ENCODE measurements at regions not wholly inside any gene's neighbourhood (a gene's known extent, or its start where the extent isn't known, plus 50 kb on each side); places are given as distances from the start of the nearest gene placed in this dataset.

DNA sequence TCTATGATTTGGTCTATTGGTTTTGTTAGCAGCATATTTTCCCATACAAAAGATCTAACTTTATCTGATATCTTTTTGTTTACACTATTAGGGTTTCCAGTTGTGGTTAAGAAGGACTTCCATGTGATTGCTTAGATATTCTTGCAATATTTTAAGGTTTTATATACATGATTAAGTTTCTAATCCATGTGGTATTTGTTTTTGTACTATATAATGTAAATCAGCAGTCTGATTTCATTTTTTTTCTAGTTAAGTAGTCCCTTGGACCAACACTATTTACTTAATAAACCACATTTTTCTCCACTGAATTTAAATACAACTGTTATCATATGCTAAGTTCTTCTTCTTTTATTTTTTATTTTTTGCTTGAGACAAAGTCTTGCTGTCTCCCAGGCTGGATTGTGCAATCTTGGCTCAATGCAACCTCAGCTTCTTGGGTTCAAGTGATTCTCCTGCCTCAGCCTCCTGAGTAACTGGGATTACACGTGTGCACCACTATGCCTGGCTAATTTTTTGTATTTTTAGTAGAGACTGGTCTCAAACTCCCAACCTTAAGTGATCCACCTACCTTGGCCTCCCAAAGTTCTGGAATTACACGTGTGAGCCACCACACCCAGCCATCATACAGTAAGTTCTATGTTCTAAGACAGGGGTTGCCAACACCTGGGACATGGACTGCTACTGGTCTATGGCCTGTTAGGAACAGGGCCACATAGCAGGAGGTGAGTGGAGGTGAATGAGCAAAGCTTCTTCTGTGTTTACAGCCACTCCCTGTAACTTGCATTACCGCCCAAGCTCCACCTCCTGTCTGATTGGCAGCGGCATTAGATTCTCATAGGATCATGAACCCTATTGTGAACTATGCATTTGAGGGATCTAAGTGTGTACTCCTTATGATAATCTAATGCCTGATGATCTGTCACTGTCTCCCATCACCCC lies 58.5 kb upstream of the RAB27B start:
- DNase-seq (ENCODE audit: low read depth) = no peak

DNA sequence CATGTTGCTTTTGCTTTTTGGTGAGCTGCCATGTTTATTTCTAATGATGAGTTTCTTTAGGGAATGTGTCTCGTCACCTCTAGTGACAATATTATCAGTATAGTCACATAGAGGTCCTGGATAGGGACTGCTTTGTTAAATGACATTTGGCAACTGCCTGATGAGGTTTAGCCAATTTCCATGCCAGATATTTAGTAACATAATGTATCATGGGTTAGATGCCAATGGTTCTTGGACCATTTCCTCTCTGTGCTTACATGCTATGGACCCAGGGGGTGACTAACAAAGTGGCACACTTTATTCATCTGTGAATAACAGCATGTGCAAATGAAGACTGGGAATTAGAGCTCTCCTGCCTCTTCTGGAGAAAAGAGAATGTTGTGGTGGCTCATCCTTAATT lies 56.2 kb upstream of the RAB27B start:
- no peak for DNase-seq (ENCODE audit: low read depth)

DNA sequence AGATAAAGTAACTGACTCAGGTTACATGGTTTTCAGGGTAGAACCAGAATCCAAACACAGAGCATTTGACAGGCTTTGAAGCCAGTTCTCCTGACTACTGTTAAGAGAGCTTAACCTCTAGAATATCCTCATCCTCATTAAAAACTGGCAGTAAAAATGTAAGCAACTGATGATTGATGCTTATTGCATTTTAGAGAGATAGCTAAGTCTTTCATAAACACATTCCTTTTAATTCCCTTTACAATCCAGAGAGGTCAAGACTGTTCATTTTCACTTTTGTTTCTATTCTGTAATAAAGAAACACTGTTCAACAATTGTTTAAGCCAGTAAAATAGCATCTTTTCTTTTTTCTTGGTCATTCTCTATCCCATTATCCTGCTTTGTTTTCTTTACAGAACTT lies 53.9 kb upstream of the RAB27B start:
- DNase-seq (ENCODE audit: low read depth) = no peak

DNA sequence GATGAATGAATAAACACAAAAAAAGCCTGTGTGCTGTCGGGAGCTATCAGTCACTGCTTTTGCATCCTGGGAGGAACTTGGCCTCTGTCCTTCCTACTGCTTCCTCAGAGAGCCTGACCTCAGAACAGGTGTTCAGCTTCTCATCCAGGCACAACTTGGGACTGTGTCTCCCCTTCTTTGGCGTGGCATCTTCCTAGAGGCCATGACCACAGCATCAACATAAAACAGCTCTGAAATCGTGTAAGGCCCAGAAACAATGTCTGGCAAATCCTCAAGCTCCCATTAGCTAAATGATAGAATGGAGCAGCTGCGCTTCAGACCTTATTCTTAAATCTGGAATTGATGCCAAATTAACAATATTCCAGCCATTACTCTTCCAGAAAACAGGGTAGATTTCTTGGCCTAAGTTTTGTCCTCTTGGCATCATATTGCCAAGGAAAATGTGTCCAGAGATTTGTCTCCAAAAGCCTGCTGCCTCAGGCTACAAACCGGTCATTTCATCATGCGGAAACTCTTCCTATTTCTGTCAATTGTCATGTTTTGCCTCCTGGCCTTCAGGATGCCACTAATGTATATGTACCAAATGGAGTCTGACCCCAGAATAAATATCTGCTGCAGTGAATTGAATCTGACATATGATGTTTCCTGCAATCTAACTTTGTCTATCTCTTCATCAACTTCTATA lies 53.2 kb upstream of the RAB27B start:
- DNase-seq (ENCODE audit: low read depth) = no peak

DNA sequence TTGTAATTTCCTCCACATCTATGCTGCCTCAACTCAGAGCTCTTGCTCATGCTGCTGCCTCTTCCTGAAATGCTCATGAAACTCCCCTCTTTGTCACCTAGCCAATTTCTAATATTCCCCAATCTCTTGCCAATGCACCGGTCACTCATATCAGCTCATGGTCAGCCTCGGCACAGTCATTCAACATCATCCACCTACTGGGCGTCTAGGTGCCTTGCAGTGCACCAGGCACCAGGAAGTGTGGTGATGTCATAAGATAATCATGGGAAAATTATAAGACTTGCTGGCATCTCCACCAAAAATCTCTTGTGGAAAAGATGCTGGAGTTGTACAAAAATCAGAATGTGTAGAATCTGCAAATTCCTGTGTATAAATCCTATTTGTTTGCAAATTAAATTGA lies 52.6 kb upstream of the RAB27B start:
- DNase-seq (ENCODE audit: low read depth) = peak; percentile 64

DNA sequence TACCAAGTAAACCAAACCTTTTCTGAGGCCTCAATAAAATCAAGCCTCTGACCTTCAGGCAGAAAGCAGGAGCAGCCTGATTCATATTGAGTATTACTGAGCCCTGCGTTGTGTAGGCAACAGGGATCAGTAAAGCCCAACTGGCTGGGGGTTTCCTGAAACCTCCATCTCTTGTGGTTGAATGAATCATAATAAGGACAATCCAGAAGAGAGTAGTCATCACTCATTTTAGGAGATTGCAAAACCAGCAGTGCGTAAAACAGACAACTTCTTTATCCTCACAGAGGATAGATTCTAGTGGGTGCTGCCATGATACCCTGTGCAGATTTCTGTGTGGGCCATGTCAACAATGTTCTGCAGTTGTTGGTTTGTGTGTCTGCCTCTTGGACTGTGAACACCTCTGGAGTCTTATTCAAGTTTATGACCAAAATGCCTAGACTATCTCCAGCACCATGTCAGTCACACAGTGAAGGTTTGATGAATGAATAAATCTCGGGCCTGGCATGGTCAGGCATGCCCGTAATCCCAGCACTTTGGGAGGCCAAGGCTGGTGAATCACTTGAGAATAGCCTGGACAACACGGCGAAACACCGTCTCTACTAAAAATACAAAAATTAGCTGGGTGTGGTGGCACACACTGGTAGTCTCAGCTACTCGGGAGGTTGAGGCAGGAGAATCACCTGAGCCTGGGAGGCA lies 51.8 kb upstream of the RAB27B start:
- DNase-seq (ENCODE audit: low read depth) = peak; percentile 99

DNA sequence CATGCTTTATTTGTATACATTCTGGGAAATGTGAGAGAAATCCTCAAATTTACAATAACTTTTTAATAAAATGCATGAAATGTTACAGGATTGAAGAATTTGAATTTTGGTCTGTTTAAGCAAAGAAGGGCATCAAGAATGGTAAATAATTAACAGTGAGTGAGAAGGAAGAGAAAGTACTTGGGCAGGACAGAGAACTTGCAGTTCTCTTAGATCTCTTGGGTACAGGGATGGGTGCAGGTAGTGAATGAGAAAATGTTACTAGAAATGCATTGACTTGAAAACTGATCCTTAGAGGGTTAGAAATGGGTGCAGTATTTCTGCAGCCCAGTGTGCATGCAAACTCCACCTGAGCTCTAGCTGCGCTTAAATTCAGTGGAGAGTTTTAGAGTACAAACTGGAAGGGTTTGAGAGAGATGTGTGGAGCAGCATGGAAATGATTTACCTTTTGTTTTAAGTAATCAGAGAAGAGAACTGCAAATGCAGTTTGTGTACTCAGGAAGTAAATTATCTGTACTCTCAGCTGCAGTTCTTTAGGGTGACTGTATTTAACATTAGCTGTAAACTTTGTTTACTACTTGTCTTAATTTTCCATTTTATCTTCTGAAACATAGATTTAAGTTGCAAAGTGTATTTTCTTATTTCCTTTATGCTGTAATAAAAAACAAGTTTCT lies 51.0 kb upstream of the RAB27B start:
- no peak for DNase-seq (ENCODE audit: low read depth)

DNA sequence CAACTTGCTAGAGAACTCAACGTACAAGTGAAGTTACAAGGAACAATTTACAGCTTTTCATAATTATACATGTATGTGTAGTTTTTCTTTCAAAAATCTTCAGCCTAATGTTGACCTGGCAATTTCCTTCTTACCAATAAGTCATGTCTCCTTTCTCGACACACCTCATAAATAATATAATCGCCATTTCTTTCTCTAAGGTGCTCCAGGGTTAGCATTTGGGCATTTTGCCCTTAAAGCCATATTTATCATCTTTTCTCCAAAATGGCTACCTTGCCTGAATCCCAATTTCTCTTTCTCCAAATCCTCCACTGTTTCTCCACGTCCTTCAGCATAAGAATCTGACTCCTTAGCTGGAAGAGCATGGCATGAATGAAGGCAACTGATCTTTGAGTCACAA lies 50.3 kb upstream of the RAB27B start:
- DNase-seq (ENCODE audit: low read depth) = no peak

Measured in stromal cell of bone marrow (primary cell).